ENCODE measurements at regions not wholly inside any gene's neighbourhood (a gene's known extent, or its start where the extent isn't known, plus 50 kb on each side); places are given as distances from the start of the nearest gene placed in this dataset.

DNA sequence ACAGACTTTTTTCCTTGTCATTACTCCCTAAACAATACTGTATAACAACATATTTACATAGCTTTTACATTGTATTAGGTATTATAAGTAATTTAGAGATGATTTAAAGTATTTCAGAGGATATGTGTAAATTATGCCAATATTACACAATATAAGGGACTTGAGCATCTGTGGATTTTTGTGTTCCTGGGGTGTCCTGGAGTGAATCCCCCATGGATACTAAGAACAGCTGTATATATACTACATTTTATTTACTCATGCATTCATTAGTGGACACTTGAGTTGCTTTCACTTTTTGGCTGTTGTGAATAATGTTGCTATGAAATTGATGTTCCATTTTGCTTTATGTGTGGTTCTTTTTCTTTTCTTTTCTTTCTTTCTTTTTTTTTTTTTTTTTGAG lies 348.8 kb downstream of the SH3GL2 start (continued):
- TF ChIP-seq ZBTB7A (IDR thresholded peaks at IDR 0.05; ENCODE audit: borderline replicate concordance, control insufficient read depth, low read depth, low read length), result no peak

DNA sequence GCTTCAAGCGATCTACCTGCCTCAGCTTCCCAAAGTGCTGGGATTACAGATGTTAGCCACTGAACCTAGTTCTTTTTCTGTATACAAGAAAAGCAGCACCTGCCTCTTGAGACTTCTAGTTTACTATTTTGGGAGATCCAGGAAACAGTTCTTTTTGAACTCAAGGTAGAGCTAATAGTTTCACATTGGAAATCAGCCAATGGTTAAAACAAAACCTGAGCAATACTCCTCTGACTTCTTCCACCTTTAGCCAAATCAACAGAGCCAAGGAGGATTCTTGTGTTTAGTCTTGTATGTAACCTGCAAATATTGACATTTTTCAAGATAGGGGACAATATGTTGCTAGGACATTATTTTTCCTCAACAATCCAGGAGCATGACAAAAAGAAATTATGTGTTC lies 349.4 kb downstream of the SH3GL2 start:
- ATAC-seq (no peak), FAIRE-seq (no peak), DNase-seq (ENCODE audit: extremely low read depth in 1 of 4, low spot score in 3 of 4) (no peak)
- no peaks in the 10 kb centered on the region for H3K9me1 ChIP-seq (ENCODE audit: control insufficient read depth, insufficient read depth, low read length)
- POLR2A ChIA-PET, result no interaction called here
- BruUV-seq (replicated peaks), result no TSS peak
- TF ChIP-seq GTF2F1 (IDR thresholded peaks at IDR 0.05; ENCODE audit: low read depth, low read length) (no peak), ILK (tag; IDR thresholded peaks at IDR 0.05; ENCODE audit: borderline replicate concordance, low read depth) (no peak), TFE3 (CRISPR knock-in tag; IDR thresholded peaks at IDR 0.05) (no peak), PHB (CRISPR knock-in tag; IDR thresholded peaks at IDR 0.05) (no peak), JUN (IDR thresholded peaks at IDR 0.05; ENCODE audit: borderline replicate concordance, low read depth, low read length) (no peak), JUN (CRISPR knock-in tag; IDR thresholded peaks at IDR 0.05; ENCODE audit: borderline replicate concordance) (no peak), CHD1 (IDR thresholded peaks at IDR 0.05; ENCODE audit: low read length) (no peak)
- in situ Hi-C loops (cut with MboI) (no loop called here), intact Hi-C loops (cut with micrococcal nuclease) (no loop called here)
- H4K20me1 ChIP-seq (replicated peaks; ENCODE audit: control insufficient read depth, insufficient read depth, low read length), result no peaks in the 10 kb centered on the region
- H3K4me2 ChIP-seq (ENCODE audit: insufficient read depth, low read length), result no peak overlapping the region
- no peak overlapping the region for H3K27ac ChIP-seq (ENCODE audit: extremely low read depth, low read depth, low read length)
- no peaks in the 10 kb centered on the region for H3K9me3 ChIP-seq (replicated peaks; ENCODE audit: control insufficient read depth, insufficient read depth, low read depth, low read length)
- 0% methylated on average over 1 of the region's 1 CpG for WGBS (ENCODE audit: insufficient coverage, low coverage, missing lambda C conversion rate)
- no peak overlapping the region for H3K9ac ChIP-seq (ENCODE audit: insufficient read depth in 1 of 2, low read depth in 2 of 2, low read length in 2 of 2)
- H3K36me3 ChIP-seq (ENCODE audit: control insufficient read depth, insufficient read depth, low read length), result no peaks in the 10 kb centered on the region
- H3K4me1 ChIP-seq (replicated peaks in 1 of 2; ENCODE audit: control insufficient read depth in 2 of 2, insufficient read depth in 2 of 2, low read length in 2 of 2), result no peaks in the 10 kb centered on the region
- no peaks in the 10 kb centered on the region for H3K79me2 ChIP-seq (ENCODE audit: control insufficient read depth, insufficient read depth, low read length)
- H3K27me3 ChIP-seq (ENCODE audit: control insufficient read depth in 2 of 2, insufficient read depth in 2 of 2, low read length in 2 of 2), result no peaks in the 10 kb centered on the region
- H2AFZ ChIP-seq (ENCODE audit: low read depth, low read length), result no peak overlapping the region
- CTCF ChIA-PET (ENCODE audit: low intra/inter-chr PET ratio), result no interaction called here
- no peak overlapping the region for H3K4me3 ChIP-seq

Measured in K562 (cell line).